NCI-H69 (cell line): ENCODE measurements at regions not wholly inside any gene's neighbourhood (a gene's known extent, or its start where the extent isn't known, plus 50 kb on each side); places are given as distances from the start of the nearest gene placed in this dataset.
A peak's percentile ranks its signal among the peaks of the same experiment; 100 is the strongest.
"Not testable (repeated sequence)": the region's sequence is repeated elsewhere in the genome, so short reads cannot be mapped to it uniquely, and the experiment has no call there.

ENCODE experiments used
- DNase-seq: peaks from one replicate; lab custom pipeline; 2025; lab: John Stamatoyannopoulos, UW

- not testable (repeated sequence) for DNase-seq
These were observed 62.7 kb upstream of the EZR start for GRCh38 chr6:158881884-158882283.

- DNase-seq, result not testable (repeated sequence)
These were observed 62.1 kb upstream of the EZR start for GRCh38 chr6:158881276-158881675.

GRCh38 chr6:158879180-158879579 lies 60.0 kb upstream of the EZR start:
- DNase-seq, result no peak

GRCh38 chr6:158877716-158878115 lies 58.5 kb upstream of the EZR start:
- no peak for DNase-seq

- no peak for DNase-seq
These were observed 57.7 kb upstream of the EZR start for GRCh38 chr6:158876886-158877285.

- DNase-seq, result no peak
These were observed 51.4 kb upstream of the EZR start for GRCh38 chr6:158870649-158870957.

- peak; percentile 100 for DNase-seq
These were observed 50.9 kb upstream of the EZR start for GRCh38 chr6:158869826-158870648.

GRCh38 chr6:158868890-158869825 lies 50.0 kb upstream of the EZR start:
- DNase-seq, result peak; percentile 100
